NCI-H2196 (cell line): ENCODE measurements at regions not wholly inside any gene's neighbourhood (a gene's known extent, or its start where the extent isn't known, plus 50 kb on each side); places are given as distances from the start of the nearest gene placed in this dataset.
A peak's percentile ranks its signal among the peaks of the same experiment; 100 is the strongest.
"Not testable (repeated sequence)": the region's sequence is repeated elsewhere in the genome, so short reads cannot be mapped to it uniquely, and the experiment has no call there.

ENCODE experiments used
- DNase-seq: peaks from one replicate; lab custom pipeline; 2025; ENCODE audit not compliant: unreplicated experiment; lab: John Stamatoyannopoulos, UW

DNA sequence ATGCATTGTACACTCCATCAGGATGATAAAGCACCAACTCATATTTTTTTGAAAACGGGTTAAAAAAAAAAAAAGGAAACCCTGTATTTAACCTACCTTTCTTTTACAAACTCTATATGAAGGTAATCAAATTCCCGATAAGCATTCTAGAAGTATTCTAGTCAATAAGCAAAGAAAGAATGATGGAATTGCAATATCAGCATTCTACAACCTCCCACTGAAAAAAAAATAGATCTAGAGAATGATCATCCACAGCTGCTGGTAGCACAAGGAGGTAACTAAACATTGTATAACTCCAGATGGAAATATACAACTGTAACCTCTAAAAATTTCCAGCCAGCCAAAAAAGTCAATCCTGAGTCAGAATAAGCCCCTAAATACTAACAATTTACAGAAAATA is 95.3 kb upstream of the DCC start:
- no peak for DNase-seq

DNA sequence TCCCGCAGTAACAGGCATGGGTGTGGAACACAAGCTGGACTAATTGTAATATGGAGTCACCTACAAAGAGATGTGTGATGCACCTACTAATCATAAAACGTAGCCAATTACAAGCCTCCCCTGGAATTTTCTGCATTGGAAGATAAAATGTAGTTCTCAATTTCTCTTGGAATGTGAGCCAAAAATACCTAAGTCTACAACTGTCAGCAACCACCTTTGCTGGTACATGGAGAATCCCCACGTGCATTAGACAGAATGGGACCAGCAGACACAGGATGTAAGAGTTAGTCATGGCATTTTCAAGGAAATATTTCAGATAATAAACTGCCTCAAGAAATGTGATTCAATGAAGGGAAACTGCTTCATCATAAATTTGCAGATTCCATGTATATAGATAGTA is 85.6 kb upstream of the DCC start:
- no peak for DNase-seq

DNA sequence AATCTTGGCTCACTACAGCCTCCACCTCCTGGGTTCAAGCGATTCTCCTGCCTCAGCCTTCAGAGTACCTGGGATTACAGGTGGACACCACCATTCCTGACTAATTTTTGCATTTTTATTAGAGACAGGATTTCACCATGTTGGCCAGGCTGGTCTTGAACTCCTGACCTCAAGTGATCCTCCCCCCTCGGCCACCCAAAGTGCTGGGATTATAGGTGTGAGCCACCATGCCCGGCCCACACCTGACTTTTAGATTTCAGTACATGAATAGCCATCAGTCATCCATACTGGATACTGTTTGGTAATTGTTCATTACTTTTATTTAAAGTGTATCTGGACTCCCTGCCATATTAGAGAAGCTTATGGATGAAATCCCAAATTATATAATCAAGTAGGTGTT is 82.6 kb upstream of the DCC start:
- DNase-seq = not testable (repeated sequence)

DNA sequence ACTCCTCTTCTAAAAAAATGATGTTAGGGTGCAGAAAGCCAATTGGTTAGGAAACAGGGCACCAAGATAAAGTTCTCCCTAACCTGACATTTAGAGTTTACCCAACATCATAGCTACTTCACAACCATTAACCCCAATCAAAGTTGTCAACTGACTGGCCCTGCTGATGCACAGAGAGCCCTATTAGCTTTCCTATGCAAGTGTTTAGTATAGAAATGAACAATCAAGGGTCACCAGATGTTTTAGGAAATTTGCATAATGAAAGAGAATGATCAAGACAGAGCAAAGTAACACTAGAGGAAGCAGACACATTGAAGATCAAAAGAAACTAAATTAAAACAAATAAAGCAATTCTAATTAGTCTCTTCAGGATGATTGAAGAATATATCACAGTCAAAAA is 64.2 kb upstream of the DCC start:
- DNase-seq = no peak

DNA sequence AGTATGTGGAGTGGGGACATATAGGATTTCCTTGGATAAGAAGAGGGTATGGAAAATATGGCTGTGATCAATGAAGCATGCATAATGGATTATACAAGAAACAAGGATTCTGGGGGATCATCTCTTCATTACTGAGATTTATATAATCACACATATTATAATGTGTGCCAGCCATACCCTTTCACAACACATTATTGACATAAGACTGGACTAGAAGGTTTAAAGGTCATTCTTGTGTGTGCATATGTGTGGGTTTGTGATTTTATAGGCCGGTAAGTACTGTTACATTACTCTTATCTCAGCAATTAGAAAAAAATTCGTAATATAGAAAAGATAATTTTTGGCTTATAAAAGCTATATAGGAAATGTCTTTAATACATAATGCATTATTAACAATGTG is 62.2 kb upstream of the DCC start:
- no peak for DNase-seq

DNA sequence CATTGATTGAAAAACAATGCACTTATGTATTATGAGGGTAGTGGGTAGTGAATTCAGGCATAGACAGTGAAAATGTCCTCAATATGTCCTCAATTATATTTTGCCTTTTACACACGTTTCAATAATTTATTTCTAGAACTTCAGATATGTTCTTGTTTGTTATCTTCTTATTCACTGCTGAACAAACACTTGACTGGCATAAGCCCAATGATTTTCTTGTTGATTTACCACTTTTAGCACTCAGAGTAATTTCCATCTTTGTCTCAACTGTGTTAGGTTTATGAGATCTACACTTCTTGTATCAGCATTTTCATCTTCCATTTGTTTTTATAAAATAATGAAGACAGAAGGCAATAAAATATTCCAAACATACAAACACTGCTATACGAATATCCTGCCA is 61.8 kb upstream of the DCC start:
- no peak for DNase-seq

DNA sequence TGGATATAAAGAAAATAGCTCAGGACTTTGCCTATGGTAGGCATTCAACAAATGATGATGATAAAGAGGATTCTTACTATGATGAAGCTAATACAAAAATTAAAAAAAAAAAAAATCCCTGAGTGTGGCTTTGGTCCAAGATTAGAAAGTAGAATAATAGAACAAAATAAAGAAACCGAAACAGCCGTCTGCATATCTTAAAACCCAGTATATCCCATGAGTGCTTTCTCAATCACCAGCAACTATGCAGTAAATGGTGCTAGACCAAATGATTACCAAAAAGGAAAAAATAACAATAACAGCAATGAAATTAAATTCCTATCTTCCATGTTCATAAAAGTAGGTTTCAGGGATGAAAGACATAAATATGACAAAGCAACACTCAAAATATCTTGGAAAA is 59.3 kb upstream of the DCC start:
- DNase-seq = no peak

DNA sequence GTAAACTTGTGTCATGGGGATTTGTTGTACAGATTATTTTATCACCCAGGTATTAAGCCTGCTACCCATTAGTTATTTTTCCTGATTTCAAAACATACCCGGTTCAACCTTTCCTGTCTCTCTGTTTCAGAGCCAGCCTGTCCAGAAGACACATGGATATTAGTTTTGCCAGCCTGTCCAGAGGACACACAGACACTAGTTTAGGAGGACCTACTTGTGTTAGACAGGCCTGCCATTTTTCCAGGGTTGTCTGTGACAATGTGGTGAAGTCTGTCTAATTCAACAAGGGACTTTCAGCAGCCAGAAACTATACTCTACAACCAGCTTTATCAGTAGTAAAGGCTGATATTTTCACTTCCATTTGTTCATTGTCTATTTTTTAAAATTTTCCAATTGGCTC is 56.1 kb upstream of the DCC start:
- no peak for DNase-seq

DNA sequence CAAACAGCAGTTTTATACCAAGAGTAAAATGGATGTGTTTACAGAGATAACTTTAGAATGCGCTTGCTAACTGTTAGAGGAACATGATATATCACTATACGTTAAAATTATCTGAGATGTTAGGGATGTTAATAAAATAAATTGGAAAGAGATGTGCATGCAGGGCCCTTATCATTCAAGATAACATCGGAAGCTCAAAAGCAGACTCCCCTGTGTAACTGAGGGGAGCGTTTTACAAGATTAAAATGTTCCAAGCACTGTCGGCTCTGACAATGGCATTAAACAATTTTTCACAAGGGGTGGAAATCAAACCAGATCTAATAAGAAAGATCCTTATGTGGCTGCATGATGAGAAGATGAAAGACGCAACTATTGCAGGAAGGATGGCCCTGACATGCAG is 53.3 kb upstream of the DCC start:
- DNase-seq = no peak

DNA sequence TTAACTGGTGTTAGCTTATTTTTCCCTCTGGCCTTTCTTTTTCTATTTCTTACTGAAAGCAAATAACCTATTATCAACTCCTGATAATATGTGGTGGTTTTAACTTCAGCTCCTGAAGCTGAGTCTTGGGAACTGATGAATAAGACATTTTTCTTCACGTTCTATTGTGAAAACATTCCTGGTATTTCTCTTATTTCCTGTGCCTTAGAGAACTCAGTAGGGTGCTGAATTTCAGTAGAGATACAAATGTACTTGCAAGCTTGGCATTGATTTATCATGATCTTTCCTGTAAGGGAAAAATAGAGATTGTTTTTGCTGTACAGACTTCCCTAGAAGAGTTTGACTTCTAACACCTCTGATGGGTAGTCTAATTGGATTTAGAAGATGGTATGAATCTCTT is 52.8 kb upstream of the DCC start:
- no peak for DNase-seq

DNA sequence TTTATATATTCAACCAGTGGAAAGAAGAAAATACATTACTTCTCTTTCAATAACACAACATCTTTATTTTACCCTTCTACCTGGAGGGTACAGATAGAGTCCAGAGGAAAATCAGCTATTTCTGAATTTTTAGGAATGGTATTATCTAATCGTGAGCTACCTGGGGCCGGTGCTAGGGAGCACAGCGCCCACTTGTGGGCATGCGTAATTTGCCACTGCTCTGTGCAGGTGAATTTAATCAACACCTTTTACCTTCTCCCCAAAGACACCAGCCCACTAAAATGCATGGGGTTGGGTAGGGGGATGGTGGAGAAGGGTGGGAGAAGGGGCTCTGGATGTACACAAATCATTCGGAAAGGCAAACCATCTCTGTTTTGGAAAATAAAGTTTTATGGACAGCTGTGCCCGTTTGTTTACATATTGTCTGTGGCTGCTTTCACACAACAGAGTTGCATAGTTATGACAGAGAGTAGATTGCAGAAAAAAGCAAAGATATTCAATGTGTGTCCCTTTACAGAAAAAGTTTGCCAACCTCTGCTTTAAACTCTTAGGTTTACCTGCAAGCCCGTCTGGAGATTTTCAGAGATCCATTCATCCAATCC is 51.5 kb upstream of the DCC start:
- DNase-seq = peak; percentile 9

DNA sequence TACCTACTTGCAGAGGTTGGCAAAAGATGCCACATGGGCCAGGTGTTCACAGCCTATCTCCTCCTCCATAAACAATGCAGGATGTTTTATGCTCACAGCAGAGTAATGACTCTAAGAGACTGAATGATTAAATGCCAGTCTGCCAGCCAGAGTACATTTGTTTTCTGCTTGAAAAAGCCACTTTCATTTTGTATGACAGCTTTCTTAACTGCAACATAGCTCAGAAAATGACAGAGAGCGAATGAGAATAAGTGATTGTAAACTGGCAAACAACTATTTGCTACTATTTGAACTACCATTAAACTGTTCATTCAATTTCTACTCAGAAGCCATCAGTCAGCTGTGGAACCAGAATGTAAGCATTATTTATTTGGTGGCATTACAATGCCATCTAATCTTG is 50.6 kb upstream of the DCC start:
- DNase-seq = no peak
